Lower lobe of right lung (tissue), 2 donors: ENCODE measurements at regions not wholly inside any gene's neighbourhood (a gene's known extent, or its start where the extent isn't known, plus 50 kb on each side); places are given as distances from the start of the nearest gene placed in this dataset.

Experiments used
- ATAC-seq, 2 donors: fragments of 200-7000 bp; cut with Tn5 transposase; one replicate each; pipeline ENCODE4 v1.9.1; 2020 to 2022; ENCODE audit warnings: mild to moderate bottlenecking in 2 of 2, moderate library complexity in 2 of 2
- DNase-seq: peaks from one replicate; pipeline ENCODE4 v3.0.0-alpha.2; 2020
- H3K27ac ChIP-seq: fragments of 200-600 bp; one replicate; pipeline ENCODE4 v1.8.0; 2022
- H3K27me3 ChIP-seq: fragments of 200-600 bp; one replicate; pipeline ENCODE4 v1.8.0; 2022; ENCODE audit warnings: low read depth
- H3K36me3 ChIP-seq: fragments of 200-600 bp; one replicate; pipeline ENCODE4 v1.8.0; 2022; ENCODE audit warnings: mild to moderate bottlenecking
- H3K4me1 ChIP-seq: fragments of 200-600 bp; one replicate; pipeline ENCODE4 v1.8.0; 2022
- H3K4me3 ChIP-seq: fragments of 200-600 bp; one replicate; pipeline ENCODE4 v1.8.0; 2022; ENCODE audit warnings: mild to moderate bottlenecking
- H3K9me3 ChIP-seq: fragments of 200-600 bp; one replicate; pipeline ENCODE4 v1.8.0; 2022
- CTCF ChIP-seq: fragments of 200-600 bp; IDR thresholded peaks from one replicate; pipeline ENCODE4 v1.8.0; 2022; ENCODE audit warnings: antibody characterized with exemption, mild to moderate bottlenecking
- intact Hi-C: fragments of 100-400 bp; cut with DNase I; formaldehyde crosslinking; loops from one replicate; pipeline ENCODE4 v1.11.0; 2022
- donor health status: DM: no; HTN: yes; CAD: no; lungs with severe emphysema.

GRCh38 chr7:28292834-28293526 is 112.4 kb upstream of the JAZF1 start:
- TF ChIP-seq CTCF: no peak
- no peak for DNase-seq

GRCh38 chr7:28293527-28293835 is 112.9 kb upstream of the JAZF1 start:
- ATAC-seq: no peak
- Histone ChIP-seq H3K4me3 (no peak overlapping the region), H3K27ac (no peak overlapping the region), H3K4me1 (no peaks in the 10 kb centered on the region), H3K9me3 (no peaks in the 10 kb centered on the region), H3K27me3 (no peaks in the 10 kb centered on the region), H3K36me3 (no peaks in the 10 kb centered on the region)
- DNase-seq: no peak
- intact Hi-C loops: no loop called here
- no peak for TF ChIP-seq CTCF

More at GRCh38 chr7:28292834-28293526, 112.4 kb upstream of the JAZF1 start:
- ATAC-seq: no peak
- H3K36me3 ChIP-seq: no peaks in the 10 kb centered on the region
- H3K9me3 ChIP-seq: no peaks in the 10 kb centered on the region
- H3K4me3 ChIP-seq: no peak overlapping the region
- intact Hi-C loops: no loop called here
- H3K27me3 ChIP-seq: no peaks in the 10 kb centered on the region
- H3K27ac ChIP-seq: no peak overlapping the region
- no peaks in the 10 kb centered on the region for H3K4me1 ChIP-seq

GRCh38 chr7:28296571-28297483 is 115.5 kb upstream of the CREB5 start:
- Histone ChIP-seq H3K36me3 (no peaks in the 10 kb centered on the region), H3K27me3 (no peaks in the 10 kb centered on the region), H3K9me3 (no peaks in the 10 kb centered on the region), H3K27ac (no peak overlapping the region), H3K4me3 (no peak overlapping the region), H3K4me1 (peaks cover 4% of the 10 kb centered on the region)
- ATAC-seq: peak in 1 of 2 donors; percentile 30
- DNase-seq: no peak
- intact Hi-C loops: no loop called here
- peak; percentile 44 for TF ChIP-seq CTCF

- H3K27me3 ChIP-seq: no peaks in the 10 kb centered on the region
- DNase-seq: no peak
- no peaks in the 10 kb centered on the region for H3K36me3 ChIP-seq
- H3K9me3 ChIP-seq: no peaks in the 10 kb centered on the region
- TF ChIP-seq CTCF: no peak
- intact Hi-C loops: no loop called here
- no peak for ATAC-seq
- H3K27ac ChIP-seq: no peak overlapping the region
- H3K4me1 ChIP-seq: peaks cover 4% of the 10 kb centered on the region
- H3K4me3 ChIP-seq: no peak overlapping the region
Measured at GRCh38 chr7:28297801-28298459, 114.4 kb upstream of the CREB5 start.

GRCh38 chr7:28298870-28299518 is 113.3 kb upstream of the CREB5 start:
- no peak for DNase-seq
- ATAC-seq: peak; percentile 26 to 56
- no peak overlapping the region for H3K4me3 ChIP-seq
- H3K36me3 ChIP-seq: no peaks in the 10 kb centered on the region
- H3K4me1 ChIP-seq: peaks cover 4% of the 10 kb centered on the region
- TF ChIP-seq CTCF: peak; percentile 37
- intact Hi-C loops: no loop called here
- no peaks in the 10 kb centered on the region for H3K27me3 ChIP-seq
- no peaks in the 10 kb centered on the region for H3K9me3 ChIP-seq
- H3K27ac ChIP-seq: no peak overlapping the region
